Tibial nerve (tissue), 4 donors: ENCODE measurements at regions not wholly inside any gene's neighbourhood (a gene's known extent, or its start where the extent isn't known, plus 50 kb on each side); places are given as distances from the start of the nearest gene placed in this dataset.

Experiments used
- DNase-seq, 2 donors: peaks; one replicate each; pipeline ENCODE4 v3.0.0-alpha.2; 2019; ENCODE audit warnings: low spot score in 2 of 2
- H3K27ac ChIP-seq, 4 donors: fragments of 200-600 bp; sonication (generic) in 3 of 4; one replicate each; pipeline ENCODE4 v1.5.1; 2017 to 2019; ENCODE audit warnings: mild to moderate bottlenecking in 1 of 4
- H3K27me3 ChIP-seq, 2 donors: fragments of 200-600 bp; sonication (generic) in 1 of 2; one replicate each; pipeline versions ENCODE4 v1.5.1 to v1.6.0; 2017 to 2019
- H3K36me3 ChIP-seq, 3 donors: fragments of 200-600 bp; sonication (generic); one replicate each; pipeline ENCODE4 v1.5.1; 2018 to 2019
- H3K4me1 ChIP-seq, 4 donors: fragments of 200-600 bp; sonication (generic) in 3 of 4; one replicate each; pipeline ENCODE4 v1.5.1; 2017 to 2019
- H3K4me3 ChIP-seq, 4 donors: fragments of 200-600 bp; sonication (generic) in 3 of 4; one replicate each; pipeline ENCODE4 v1.5.1; 2017 to 2019; ENCODE audit warnings: mild to moderate bottlenecking in 1 of 4, moderate library complexity in 1 of 4
- H3K9me3 ChIP-seq, 4 donors: fragments of 200-600 bp; sonication (generic) in 3 of 4; one replicate each; pipeline ENCODE4 v1.5.1; 2017 to 2019
- CTCF ChIP-seq, 5 experiments: fragments of 200-600 bp in 3 of 5; fragments of 450-650 bp in 2 of 5; sonication (generic) in 3 of 5; IDR thresholded peaks; one replicate each; pipeline ENCODE4 v1.5.1; 2016 to 2019; ENCODE audit warnings: antibody characterized with exemption in 5 of 5, mild to moderate bottlenecking in 3 of 5, moderate library complexity in 2 of 5
- EP300 ChIP-seq, 2 donors: sonication (generic); formaldehyde crosslinking; IDR thresholded peaks; one replicate each; pipeline ENCODE4 v1.6.1; 2017; ENCODE audit warnings: antibody characterized with exemption in 2 of 2, mild to moderate bottlenecking in 1 of 2
- POLR2A ChIP-seq, 2 donors: fragments of 450-650 bp; IDR thresholded peaks; one replicate each; pipeline ENCODE4 v1.6.1; 2017; ENCODE audit warnings: antibody characterized with exemption in 2 of 2, mild to moderate bottlenecking in 2 of 2, moderate library complexity in 2 of 2
- WGBS, 2 donors: methylation state at CpG; one replicate each; pipeline ENCODE4 v1.1.5; 2018; 5-methylcytosine and 5-hydroxymethylcytosine counted together

- Histone ChIP-seq H3K9me3 (no peaks in the 10 kb centered on the region), H3K27me3 (no peaks in the 10 kb centered on the region), H3K27ac (no peak overlapping the region), H3K4me1 (no peaks in the 10 kb centered on the region), H3K4me3 (no peak overlapping the region), H3K36me3 (no peaks in the 10 kb centered on the region)
- no peak for DNase-seq
- TF ChIP-seq POLR2A (IDR thresholded peaks at IDR 0.05) (no peak), CTCF (IDR thresholded peaks at IDR 0.05) (no peak), EP300 (IDR thresholded peaks at IDR 0.05) (no peak)
- WGBS, 2 donors, result 49 to 54% methylated on average over 1 of the region's 1 CpG
Measured at GRCh38 chr2:103025056-103025455, 263.2 kb downstream of the TMEM182 start.

- 75 to 77% methylated on average over 2 of the region's 2 CpGs for WGBS, 2 donors
- no peak for TF ChIP-seq CTCF (IDR thresholded peaks at IDR 0.05)
- no peak for TF ChIP-seq EP300 (IDR thresholded peaks at IDR 0.05)
- no peak for TF ChIP-seq POLR2A (IDR thresholded peaks at IDR 0.05)
Measured at GRCh38 chr2:103028181-103028580, 266.4 kb downstream of the TMEM182 start.

More at GRCh38 chr2:103028181-103028580, 266.4 kb downstream of the TMEM182 start:
- DNase-seq, result no peak
- Histone ChIP-seq H3K4me1 (no peaks in the 10 kb centered on the region), H3K27me3 (no peaks in the 10 kb centered on the region), H3K9me3 (no peaks in the 10 kb centered on the region), H3K27ac (no peak overlapping the region), H3K4me3 (no peak overlapping the region), H3K36me3 (no peaks in the 10 kb centered on the region)
